Fibroblast of lung (primary cell): ENCODE measurements at regions not wholly inside any gene's neighbourhood (a gene's known extent, or its start where the extent isn't known, plus 50 kb on each side); places are given as distances from the start of the nearest gene placed in this dataset.

Experiments
- DNase-seq, 2 donors: peaks; one replicate each; pipeline versions ENCODE4 v3.0.0 to v3.0.0-alpha.2; 2010; ENCODE audit warnings: low read depth in 2 of 2
- H2AFZ ChIP-seq: 2 replicates; pipeline ENCODE4 v1.5.1; 2012; ENCODE audit warnings: low read length, control low read depth, inconsistent platforms
- H3K27ac ChIP-seq: 2 replicates; pipeline ENCODE4 v1.5.1; 2011; ENCODE audit warnings: low read length, control low read depth; ENCODE audit not compliant: insufficient read depth
- H3K27me3 ChIP-seq: 2 replicates; pipeline ENCODE4 v1.5.1; 2011; ENCODE audit warnings: mild to moderate bottlenecking, low read length; ENCODE audit not compliant: control insufficient read depth, insufficient read depth
- H3K36me3 ChIP-seq: 2 replicates; pipeline ENCODE4 v1.5.1; 2011; ENCODE audit warnings: low read length; ENCODE audit not compliant: control insufficient read depth, insufficient read depth
- H3K4me1 ChIP-seq: 2 replicates; pipeline ENCODE4 v1.5.1; 2011; ENCODE audit warnings: low read length; ENCODE audit not compliant: control insufficient read depth, insufficient read depth; ENCODE audit errors: extremely low read depth
- H3K4me2 ChIP-seq: 2 replicates; pipeline ENCODE4 v1.5.1; 2011; ENCODE audit warnings: low read length, control low read depth; ENCODE audit not compliant: insufficient read depth; ENCODE audit errors: extremely low read depth
- H3K4me3 ChIP-seq, 4 experiments: fragments of 200-600 bp in 1 of 4; sonication (generic) in 1 of 4; replicated peaks in 1 of 4; 2 replicates each; pipeline ENCODE4 v1.5.1; 2011 to 2016; ENCODE audit warnings: low read length in 4 of 4, low read depth in 3 of 4, mild to moderate bottlenecking in 3 of 4, control low read depth in 2 of 4, inconsistent platforms in 1 of 4, mixed read lengths in 1 of 4; ENCODE audit not compliant: insufficient read depth in 1 of 4; ENCODE audit errors: control extremely low read depth in 1 of 4
- H3K79me2 ChIP-seq: 2 replicates; pipeline ENCODE4 v1.5.1; 2012; ENCODE audit warnings: mild to moderate bottlenecking, low read length, inconsistent platforms; ENCODE audit not compliant: control insufficient read depth, insufficient read depth
- H3K9ac ChIP-seq: 2 replicates; pipeline ENCODE4 v1.5.1; 2011; ENCODE audit warnings: mild to moderate bottlenecking, low read length, control low read depth; ENCODE audit not compliant: insufficient read depth
- H3K9me3 ChIP-seq: 2 replicates; pipeline ENCODE4 v1.5.1; 2012; ENCODE audit warnings: low read depth, low read length; ENCODE audit not compliant: control insufficient read depth, insufficient read depth
- H4K20me1 ChIP-seq: 2 replicates; pipeline ENCODE4 v1.5.1; 2011; ENCODE audit warnings: low read length; ENCODE audit not compliant: control insufficient read depth, insufficient read depth; ENCODE audit errors: extremely low read depth
- CTCF ChIP-seq, 2 donors: IDR thresholded peaks in 1 of 2; conservative IDR thresholded peaks in 1 of 2; 1 replicate in 1 of 2; 2 replicates in 1 of 2; pipeline ENCODE4 v1.5.1; 2011 to 2012; ENCODE audit warnings: low read length in 2 of 2, control low read depth in 1 of 2, inconsistent platforms in 1 of 2, low read depth in 1 of 2, mild to moderate bottlenecking in 1 of 2
- EZH2 ChIP-seq: IDR thresholded peaks from 2 replicates; pipeline ENCODE4 v1.5.1; 2012; ENCODE audit warnings: low read length, control low read depth, mild to moderate bottlenecking; ENCODE audit errors: missing control alignments

- Histone ChIP-seq H4K20me1 (no peaks in the 10 kb centered on the region), H3K27ac (no peak overlapping the region), H3K36me3 (no peaks in the 10 kb centered on the region), H2AFZ (no peak overlapping the region), H3K79me2 (no peaks in the 10 kb centered on the region), H3K9me3 (no peaks in the 10 kb centered on the region), H3K4me3 (no peak overlapping the region), H3K9ac (no peak overlapping the region), H3K27me3 (no peaks in the 10 kb centered on the region), H3K4me2 (no peak overlapping the region), H3K4me1 (peaks cover 8% of the 10 kb centered on the region)
- no peak for DNase-seq
- TF ChIP-seq CTCF (conservative IDR thresholded peaks at IDR 0.05 in 1 of 2, IDR thresholded peaks at IDR 0.05 in 1 of 2; ENCODE audit: low read depth in 1 of 2, low read length in 2 of 2) (no peak), EZH2 (no peak)
Observed at GRCh38 chr9:95385521-95385920, 68.0 kb upstream of the FANCC start.

- Histone ChIP-seq H4K20me1 (no peaks in the 10 kb centered on the region), H3K36me3 (no peaks in the 10 kb centered on the region), H3K27me3 (no peaks in the 10 kb centered on the region), H3K4me1 (peaks cover 8% of the 10 kb centered on the region), H2AFZ (no peak overlapping the region), H3K9me3 (no peaks in the 10 kb centered on the region), H3K27ac (peak overlapping the region; percentile 59), H3K4me2 (no peak overlapping the region), H3K79me2 (no peaks in the 10 kb centered on the region), H3K4me3 (no peak overlapping the region), H3K9ac (no peak overlapping the region)
- TF ChIP-seq EZH2 (no peak), CTCF (conservative IDR thresholded peaks at IDR 0.05 in 1 of 2, IDR thresholded peaks at IDR 0.05 in 1 of 2; ENCODE audit: low read depth in 1 of 2, low read length in 2 of 2) (no peak)
- no peak for DNase-seq
Observed at GRCh38 chr9:95383845-95384244, 66.3 kb upstream of the FANCC start.

- H3K27ac ChIP-seq: no peak overlapping the region
- no peaks in the 10 kb centered on the region for H4K20me1 ChIP-seq
- no peak overlapping the region for H3K9ac ChIP-seq
Observed at GRCh38 chr9:95383185-95383676, 65.7 kb upstream of the FANCC start.

More at GRCh38 chr9:95383185-95383676, 65.7 kb upstream of the FANCC start:
- no peak for TF ChIP-seq EZH2
- TF ChIP-seq CTCF (conservative IDR thresholded peaks at IDR 0.05 in 1 of 2, IDR thresholded peaks at IDR 0.05 in 1 of 2; ENCODE audit: low read depth in 1 of 2, low read length in 2 of 2): no peak
- Histone ChIP-seq H3K4me2 (no peak overlapping the region), H3K4me1 (peaks cover 8% of the 10 kb centered on the region), H3K4me3 (no peak overlapping the region), H3K9me3 (no peaks in the 10 kb centered on the region), H3K36me3 (no peaks in the 10 kb centered on the region), H3K27me3 (no peaks in the 10 kb centered on the region), H2AFZ (no peak overlapping the region), H3K79me2 (no peaks in the 10 kb centered on the region)
- peak; percentile 56 to 88 for DNase-seq
